ENCODE measurements at regions not wholly inside any gene's neighbourhood (a gene's known extent, or its start where the extent isn't known, plus 50 kb on each side); places are given as distances from the start of the nearest gene placed in this dataset.

- no peaks in the 10 kb centered on the region for H3K36me3 ChIP-seq (ENCODE audit: control insufficient read depth, insufficient read depth, low read length)
- no peak overlapping the region for H3K27ac ChIP-seq (ENCODE audit: insufficient read depth, low read length)
- TF ChIP-seq EZH2 (IDR thresholded peaks at IDR 0.05; ENCODE audit: low read length, missing control alignments): no peak
- TF ChIP-seq CTCF (conservative IDR thresholded peaks at IDR 0.05 in 1 of 2, IDR thresholded peaks at IDR 0.05 in 1 of 2; ENCODE audit: low read depth in 1 of 2, low read length in 2 of 2): no peak
- H3K4me3 ChIP-seq (replicated peaks in 1 of 4; ENCODE audit: control extremely low read depth in 1 of 4, insufficient read depth in 1 of 4, low read depth in 3 of 4, low read length in 4 of 4): no peak overlapping the region
- H3K27me3 ChIP-seq (ENCODE audit: control insufficient read depth, insufficient read depth, low read length): no peaks in the 10 kb centered on the region
- H2AFZ ChIP-seq (ENCODE audit: low read length): no peak overlapping the region
- no peaks in the 10 kb centered on the region for H3K9me3 ChIP-seq (ENCODE audit: control insufficient read depth, insufficient read depth, low read depth, low read length)
- H3K79me2 ChIP-seq (ENCODE audit: control insufficient read depth, insufficient read depth, low read length): no peaks in the 10 kb centered on the region
- H3K4me1 ChIP-seq (ENCODE audit: control insufficient read depth, extremely low read depth, insufficient read depth, low read length): no peaks in the 10 kb centered on the region
- H4K20me1 ChIP-seq (ENCODE audit: control insufficient read depth, extremely low read depth, insufficient read depth, low read length): no peaks in the 10 kb centered on the region
- no peak overlapping the region for H3K9ac ChIP-seq (ENCODE audit: insufficient read depth, low read length)
- no peak overlapping the region for H3K4me2 ChIP-seq (ENCODE audit: extremely low read depth, insufficient read depth, low read length)
- no peak for DNase-seq (ENCODE audit: low read depth in 2 of 2)
Measured at GRCh38 chr18:56270671-56271250, 367.6 kb downstream of the TXNL1 start.

- H3K4me3 ChIP-seq (replicated peaks in 1 of 4; ENCODE audit: control extremely low read depth in 1 of 4, insufficient read depth in 1 of 4, low read depth in 3 of 4, low read length in 4 of 4): no peak overlapping the region
- TF ChIP-seq EZH2 (IDR thresholded peaks at IDR 0.05; ENCODE audit: low read length, missing control alignments) (no peak), CTCF (conservative IDR thresholded peaks at IDR 0.05 in 1 of 2, IDR thresholded peaks at IDR 0.05 in 1 of 2; ENCODE audit: low read depth in 1 of 2, low read length in 2 of 2) (no peak)
- no peaks in the 10 kb centered on the region for H3K4me1 ChIP-seq (ENCODE audit: control insufficient read depth, extremely low read depth, insufficient read depth, low read length)
- DNase-seq (ENCODE audit: low read depth in 2 of 2): peak in 1 of 2 donors; percentile 33
- no peaks in the 10 kb centered on the region for H3K79me2 ChIP-seq (ENCODE audit: control insufficient read depth, insufficient read depth, low read length)
- H3K9me3 ChIP-seq (ENCODE audit: control insufficient read depth, insufficient read depth, low read depth, low read length): no peaks in the 10 kb centered on the region
- H4K20me1 ChIP-seq (ENCODE audit: control insufficient read depth, extremely low read depth, insufficient read depth, low read length): no peaks in the 10 kb centered on the region
- no peaks in the 10 kb centered on the region for H3K36me3 ChIP-seq (ENCODE audit: control insufficient read depth, insufficient read depth, low read length)
- H2AFZ ChIP-seq (ENCODE audit: low read length): no peak overlapping the region
- no peak overlapping the region for H3K4me2 ChIP-seq (ENCODE audit: extremely low read depth, insufficient read depth, low read length)
- H3K9ac ChIP-seq (ENCODE audit: insufficient read depth, low read length): no peak overlapping the region
- H3K27ac ChIP-seq (ENCODE audit: insufficient read depth, low read length): no peak overlapping the region
- no peaks in the 10 kb centered on the region for H3K27me3 ChIP-seq (ENCODE audit: control insufficient read depth, insufficient read depth, low read length)
Measured at GRCh38 chr18:56269958-56270357, 368.4 kb downstream of the TXNL1 start.

- Histone ChIP-seq H3K27me3 (ENCODE audit: control insufficient read depth, insufficient read depth, low read length) (no peaks in the 10 kb centered on the region), H3K4me2 (ENCODE audit: extremely low read depth, insufficient read depth, low read length) (no peak overlapping the region), H4K20me1 (ENCODE audit: control insufficient read depth, extremely low read depth, insufficient read depth, low read length) (no peaks in the 10 kb centered on the region), H3K27ac (ENCODE audit: insufficient read depth, low read length) (no peak overlapping the region), H3K79me2 (ENCODE audit: control insufficient read depth, insufficient read depth, low read length) (no peaks in the 10 kb centered on the region), H2AFZ (ENCODE audit: low read length) (no peak overlapping the region), H3K36me3 (ENCODE audit: control insufficient read depth, insufficient read depth, low read length) (no peaks in the 10 kb centered on the region), H3K9me3 (ENCODE audit: control insufficient read depth, insufficient read depth, low read depth, low read length) (no peaks in the 10 kb centered on the region), H3K9ac (ENCODE audit: insufficient read depth, low read length) (no peak overlapping the region), H3K4me1 (ENCODE audit: control insufficient read depth, extremely low read depth, insufficient read depth, low read length) (no peaks in the 10 kb centered on the region), H3K4me3 (replicated peaks in 1 of 4; ENCODE audit: control extremely low read depth in 1 of 4, insufficient read depth in 1 of 4, low read depth in 3 of 4, low read length in 4 of 4) (no peak overlapping the region)
- TF ChIP-seq CTCF (conservative IDR thresholded peaks at IDR 0.05 in 1 of 2, IDR thresholded peaks at IDR 0.05 in 1 of 2; ENCODE audit: low read depth in 1 of 2, low read length in 2 of 2) (no peak), EZH2 (IDR thresholded peaks at IDR 0.05; ENCODE audit: low read length, missing control alignments) (no peak)
- no peak for DNase-seq (ENCODE audit: low read depth in 2 of 2)
Measured at GRCh38 chr18:56268952-56269351, 369.4 kb downstream of the TXNL1 start.

Data from fibroblast of lung (primary cell).